RCC 7860 (cell line): ENCODE measurements at regions not wholly inside any gene's neighbourhood (a gene's known extent, or its start where the extent isn't known, plus 50 kb on each side); places are given as distances from the start of the nearest gene placed in this dataset.

Experiments used
- DNase-seq: peaks from one replicate; pipeline ENCODE4 v3.0.0-alpha.2; 2015; ENCODE audit warnings: low spot score
- FAIRE-seq: peaks from 2 replicates; lab custom pipeline; 2012; peaks lifted over from hg19 to GRCh38; lab: Jason Lieb, UNC

- FAIRE-seq, result peak; percentile 81
These were observed 142.5 kb upstream of the FERMT1 start for GRCh38 chr20:6265204-6265904.

GRCh38 chr20:6253396-6253795 is 130.6 kb upstream of the FERMT1 start:
- no peak for DNase-seq
- no peak for FAIRE-seq

More at GRCh38 chr20:6265204-6265904, 142.5 kb upstream of the FERMT1 start:
- peak; percentile 44 for DNase-seq

GRCh38 chr20:6245436-6245835 is 122.6 kb upstream of the FERMT1 start:
- FAIRE-seq, result no peak
- no peak for DNase-seq

GRCh38 chr20:6241591-6241990 is 118.8 kb upstream of the FERMT1 start:
- FAIRE-seq, result no peak

GRCh38 chr20:6240059-6240458 is 117.2 kb upstream of the FERMT1 start:
- no peak for FAIRE-seq
- no peak for DNase-seq

More at GRCh38 chr20:6241591-6241990, 118.8 kb upstream of the FERMT1 start:
- DNase-seq, result no peak

GRCh38 chr20:6238421-6238820 is 115.6 kb upstream of the FERMT1 start:
- DNase-seq (no peak), FAIRE-seq (no peak)

- DNase-seq, result no peak
- FAIRE-seq, result no peak
These were observed 112.7 kb upstream of the FERMT1 start for GRCh38 chr20:6235510-6235909.

GRCh38 chr20:6232436-6232835 is 109.6 kb upstream of the FERMT1 start:
- FAIRE-seq, result no peak
- DNase-seq, result no peak

GRCh38 chr20:6231556-6231955 is 108.7 kb upstream of the FERMT1 start:
- no peak for DNase-seq
- peak; percentile 37 for FAIRE-seq

GRCh38 chr20:6228302-6228843 is 105.5 kb upstream of the FERMT1 start:
- FAIRE-seq (no peak), DNase-seq (no peak)

- no peak for FAIRE-seq
These were observed 90.5 kb upstream of the FERMT1 start for GRCh38 chr20:6213311-6213710.

GRCh38 chr20:6212903-6213302 is 90.1 kb upstream of the FERMT1 start:
- no peak for DNase-seq
- no peak for FAIRE-seq

More at GRCh38 chr20:6213311-6213710, 90.5 kb upstream of the FERMT1 start:
- DNase-seq, result no peak

- DNase-seq (no peak), FAIRE-seq (no peak)
These were observed 86.3 kb upstream of the FERMT1 start for GRCh38 chr20:6209093-6209492.

GRCh38 chr20:6200092-6200491 is 77.3 kb upstream of the FERMT1 start:
- FAIRE-seq, result no peak
- DNase-seq, result no peak

GRCh38 chr20:6185268-6185667 is 62.4 kb upstream of the FERMT1 start:
- DNase-seq (no peak), FAIRE-seq (no peak)

- DNase-seq (no peak), FAIRE-seq (no peak)
These were observed 61.3 kb upstream of the FERMT1 start for GRCh38 chr20:6184086-6184485.

GRCh38 chr20:6180531-6180930 is 57.7 kb upstream of the FERMT1 start:
- DNase-seq (no peak), FAIRE-seq (no peak)

GRCh38 chr20:6178537-6178936 is 55.7 kb upstream of the FERMT1 start:
- DNase-seq (peak; percentile 10), FAIRE-seq (peak; percentile 23)

- FAIRE-seq, result no peak
These were observed 50.7 kb upstream of the FERMT1 start for GRCh38 chr20:6173481-6173880.

More at GRCh38 chr20:6173481-6173880, 50.7 kb upstream of the FERMT1 start:
- no peak for DNase-seq
